Stimulated activated CD4-positive, alpha-beta T cell treated with anti-CD3 and anti-CD28 coated beads, TNF-alpha, amount 100 ng/mL, for 48 hours (primary cell): ENCODE measurements at regions not wholly inside any gene's neighbourhood (a gene's known extent, or its start where the extent isn't known, plus 50 kb on each side); places are given as distances from the start of the nearest gene placed in this dataset.

ENCODE experiments used
- DNase-seq, 3 donors: peaks; one replicate each; pipeline ENCODE4 v3.0.0-alpha.2; 2020; ENCODE audit warnings: low read depth in 3 of 3

GRCh38 chr1:8267307-8267706, 50.6 kb upstream of the SLC45A1 start:
- DNase-seq: no peak

- no peak for DNase-seq
Measured at GRCh38 chr1:8266436-8267165, 51.3 kb upstream of the SLC45A1 start.

- DNase-seq: no peak
Measured at GRCh38 chr1:8263791-8264190, 54.1 kb upstream of the SLC45A1 start.

- DNase-seq: no peak
Measured at GRCh38 chr1:8261398-8261762, 56.5 kb upstream of the SLC45A1 start.

- no peak for DNase-seq
Measured at GRCh38 chr1:8259498-8260290, 58.2 kb upstream of the SLC45A1 start.

GRCh38 chr1:8257621-8258020, 60.3 kb upstream of the SLC45A1 start:
- no peak for DNase-seq

- DNase-seq: no peak
Measured at GRCh38 chr1:8256321-8256720, 61.6 kb upstream of the SLC45A1 start.

- DNase-seq: no peak
Measured at GRCh38 chr1:8255712-8256111, 62.2 kb upstream of the SLC45A1 start.

GRCh38 chr1:8252266-8252951, 65.5 kb upstream of the SLC45A1 start:
- no peak for DNase-seq

GRCh38 chr1:8251635-8252034, 66.3 kb upstream of the SLC45A1 start:
- no peak for DNase-seq

GRCh38 chr1:8249838-8250237, 68.1 kb upstream of the SLC45A1 start:
- DNase-seq: no peak

- DNase-seq: no peak
Measured at GRCh38 chr1:8247811-8248436, 70.0 kb upstream of the SLC45A1 start.

GRCh38 chr1:8244304-8244703, 73.6 kb upstream of the SLC45A1 start:
- no peak for DNase-seq

GRCh38 chr1:8242498-8242897, 75.4 kb upstream of the SLC45A1 start:
- DNase-seq: no peak

GRCh38 chr1:8241417-8242014, 76.4 kb upstream of the SLC45A1 start:
- no peak for DNase-seq

- no peak for DNase-seq
Measured at GRCh38 chr1:8239306-8240023, 78.4 kb upstream of the SLC45A1 start.

GRCh38 chr1:8239039-8239305, 78.9 kb upstream of the SLC45A1 start:
- DNase-seq: no peak

- DNase-seq: no peak
Measured at GRCh38 chr1:8238141-8239038, 79.5 kb upstream of the SLC45A1 start.

- DNase-seq: no peak
Measured at GRCh38 chr1:8232036-8232757, 85.7 kb upstream of the SLC45A1 start.

GRCh38 chr1:8230292-8230621, 87.7 kb upstream of the SLC45A1 start:
- DNase-seq: no peak
